ENCODE measurements at regions not wholly inside any gene's neighbourhood (a gene's known extent, or its start where the extent isn't known, plus 50 kb on each side); places are given as distances from the start of the nearest gene placed in this dataset.

DNA sequence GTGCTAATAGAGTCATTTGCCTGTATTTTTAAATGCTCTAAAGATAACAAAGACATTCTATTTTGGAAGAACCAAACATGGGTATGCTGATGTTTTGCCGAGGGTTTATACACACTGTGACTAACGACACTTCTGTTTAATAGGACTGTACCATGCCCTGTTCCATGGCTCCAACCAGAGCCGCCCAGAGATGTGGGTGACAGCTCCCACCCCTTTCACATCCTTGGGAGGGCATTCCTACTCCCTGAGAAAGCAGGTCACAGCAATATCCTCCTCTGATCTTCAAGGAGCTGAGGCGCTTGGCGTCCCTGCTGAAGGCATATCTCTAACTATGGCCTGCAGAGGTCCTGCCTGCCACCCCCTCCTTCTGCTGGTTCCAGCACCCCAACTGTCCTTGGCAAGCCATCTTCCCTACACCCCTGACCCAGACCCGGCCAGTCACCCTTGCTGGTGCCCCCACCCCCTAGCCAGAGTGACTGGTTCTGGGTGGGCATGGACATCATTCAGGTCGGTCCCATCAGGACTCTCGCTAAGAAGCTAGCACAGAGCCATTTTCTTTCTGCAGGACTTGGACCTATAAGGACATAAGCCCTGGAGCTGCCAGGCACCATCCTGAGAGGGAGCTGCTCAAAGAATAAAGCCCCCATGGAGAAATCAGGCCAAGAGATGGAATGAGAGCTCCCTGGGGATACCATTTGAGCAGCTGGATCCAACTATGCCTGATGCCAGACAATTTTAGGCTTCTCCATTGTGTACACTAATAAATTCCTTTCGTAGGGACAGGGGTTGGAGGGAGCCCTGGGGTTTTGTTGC is 381.3 kb downstream of the CTTN start:
- DNase-seq: peak in 2 of 51 donors; percentile 6 to 67

DNA sequence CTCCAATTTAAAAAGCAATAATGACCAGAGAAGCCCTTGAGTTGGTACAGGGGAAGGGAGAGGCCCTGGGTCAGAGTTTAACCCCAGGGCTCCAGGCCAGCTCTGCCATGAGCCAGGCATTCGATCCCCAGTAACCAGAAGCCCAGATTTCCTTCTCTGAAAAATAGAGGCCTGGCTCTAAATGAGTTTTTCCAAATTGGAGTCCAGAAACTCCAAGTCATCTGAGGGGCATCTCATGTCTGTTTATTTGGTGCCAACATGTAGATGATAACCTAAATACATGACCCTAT is 381.9 kb downstream of the CTTN start:
- DNase-seq: no peak

GRCh38 chr11:70782401-70782913 is 384.1 kb downstream of the CTTN start:
- DNase-seq: no peak

GRCh38 chr11:70783356-70783755 is 385.0 kb downstream of the CTTN start:
- peak in 1 of 51 donors; percentile 16 for DNase-seq

DNA sequence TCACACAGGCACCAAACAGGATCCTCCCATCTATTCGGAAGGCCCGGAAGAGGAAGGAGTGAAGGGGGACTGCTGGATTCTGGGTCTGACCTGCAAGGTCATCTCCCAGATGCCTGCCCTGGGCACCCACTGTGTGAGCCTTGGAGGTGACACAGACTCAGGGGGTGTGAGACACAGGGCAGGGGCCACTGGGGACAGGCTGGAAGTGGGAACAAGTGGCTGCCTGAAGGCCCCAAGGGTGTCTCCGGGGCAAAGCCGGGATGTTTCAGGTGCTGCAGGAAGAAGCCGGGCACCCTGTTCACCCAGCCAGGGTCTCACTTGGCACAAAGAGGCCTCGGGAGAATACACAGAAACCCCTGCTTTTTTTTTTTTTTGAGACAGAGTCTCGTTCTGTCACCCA is 385.5 kb downstream of the CTTN start:
- no peak for DNase-seq

- DNase-seq: no peak
These were observed 387.0 kb downstream of the CTTN start for GRCh38 chr11:70785372-70785771.

DNA sequence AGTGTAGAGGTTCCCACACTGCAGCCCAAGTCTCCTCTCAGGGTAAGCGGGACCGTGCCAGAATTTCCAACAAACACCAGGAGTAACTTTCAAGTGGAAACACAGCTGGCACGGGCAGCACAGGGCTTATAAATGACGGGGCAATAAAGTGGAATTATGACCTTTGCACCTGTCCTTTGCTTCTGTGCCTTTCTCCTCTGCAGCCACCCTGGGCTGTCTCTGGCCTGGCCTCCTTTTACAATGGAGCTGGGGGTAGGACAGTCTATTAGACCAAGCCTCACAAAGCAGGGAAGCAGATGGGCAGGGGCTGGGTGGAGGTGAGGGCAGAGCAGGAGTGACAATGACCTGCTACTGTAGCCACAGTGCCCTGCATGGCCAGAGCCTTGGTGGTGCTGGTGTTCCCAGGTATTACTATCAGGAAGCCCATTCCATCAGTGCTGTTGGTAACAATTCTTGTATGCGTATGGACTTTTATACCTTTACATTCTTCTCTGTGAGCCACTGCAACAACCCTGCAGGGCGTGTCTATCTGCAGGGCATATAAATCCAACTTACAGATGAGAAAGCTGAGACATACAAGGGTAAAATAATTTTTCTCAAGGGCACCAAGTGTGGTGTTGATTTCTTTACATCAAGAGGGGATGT is 387.8 kb downstream of the CTTN start:
- no peak for DNase-seq

DNA sequence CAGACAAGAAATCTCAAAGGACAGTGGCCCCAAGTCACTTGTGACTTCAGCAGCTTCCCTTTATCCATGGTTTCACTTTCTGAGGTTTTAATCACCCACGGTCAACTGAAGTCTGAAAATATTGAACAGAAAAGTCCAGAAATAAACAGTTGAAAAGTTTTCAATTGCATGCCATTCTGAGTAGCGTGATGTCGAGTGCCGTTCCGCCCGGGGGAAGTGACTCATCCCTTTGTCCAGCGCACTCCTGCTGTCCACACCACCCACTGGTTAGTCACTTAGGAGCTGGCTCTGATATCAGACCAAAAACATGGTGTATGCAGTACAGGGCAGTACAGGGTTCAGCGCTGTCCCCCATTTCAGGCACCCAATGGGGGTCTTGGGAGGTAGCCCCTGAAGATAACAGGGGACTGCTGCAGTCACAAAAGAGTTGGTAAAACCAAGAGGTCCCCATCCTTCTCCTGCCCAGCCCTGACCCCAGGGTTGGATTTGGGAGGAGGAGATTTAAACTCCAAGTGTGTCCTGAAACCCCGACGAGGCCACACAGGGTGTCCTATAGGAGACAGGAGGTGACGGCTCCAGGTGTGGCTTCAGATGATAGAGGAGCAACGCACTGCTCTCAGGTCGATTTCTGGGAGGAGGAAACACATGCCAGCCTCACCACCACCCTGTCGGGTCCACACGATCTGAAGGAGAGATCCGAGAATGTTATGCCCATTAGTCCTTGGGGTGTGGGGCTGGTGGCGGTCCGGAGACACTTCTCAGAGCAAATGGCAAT is 390.1 kb downstream of the CTTN start:
- DNase-seq: peak in 1 of 51 donors; percentile 14

DNA sequence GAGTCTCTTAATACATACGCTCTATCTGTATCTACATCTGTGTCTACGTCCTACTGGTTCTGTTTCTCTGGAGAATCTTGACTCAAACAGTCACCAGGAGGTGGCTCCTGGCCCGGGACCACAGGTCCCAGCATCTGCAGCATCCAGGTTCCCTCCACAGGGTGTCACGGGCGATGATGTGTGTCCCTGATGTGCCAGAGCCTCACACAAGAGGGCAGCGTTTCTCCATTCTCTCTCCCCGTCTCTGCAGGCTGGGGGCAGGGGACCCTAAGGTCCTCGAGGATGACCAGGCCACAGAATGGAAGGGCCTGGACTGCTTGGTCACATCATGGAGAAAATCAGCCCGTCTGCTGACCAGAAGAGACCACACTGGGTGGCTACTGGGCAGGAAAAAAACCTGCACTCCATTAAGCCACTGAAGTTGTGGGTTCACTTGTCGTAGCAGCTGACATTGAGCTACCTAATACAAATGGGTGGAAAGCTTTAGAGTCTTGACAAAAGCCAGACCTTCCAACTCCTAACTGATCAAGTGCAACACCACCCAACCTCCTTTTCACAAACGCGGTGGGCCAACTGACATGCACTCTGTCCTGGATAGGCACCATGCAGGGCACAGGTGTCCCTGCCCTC is 392.5 kb downstream of the CTTN start:
- DNase-seq: no peak

DNA sequence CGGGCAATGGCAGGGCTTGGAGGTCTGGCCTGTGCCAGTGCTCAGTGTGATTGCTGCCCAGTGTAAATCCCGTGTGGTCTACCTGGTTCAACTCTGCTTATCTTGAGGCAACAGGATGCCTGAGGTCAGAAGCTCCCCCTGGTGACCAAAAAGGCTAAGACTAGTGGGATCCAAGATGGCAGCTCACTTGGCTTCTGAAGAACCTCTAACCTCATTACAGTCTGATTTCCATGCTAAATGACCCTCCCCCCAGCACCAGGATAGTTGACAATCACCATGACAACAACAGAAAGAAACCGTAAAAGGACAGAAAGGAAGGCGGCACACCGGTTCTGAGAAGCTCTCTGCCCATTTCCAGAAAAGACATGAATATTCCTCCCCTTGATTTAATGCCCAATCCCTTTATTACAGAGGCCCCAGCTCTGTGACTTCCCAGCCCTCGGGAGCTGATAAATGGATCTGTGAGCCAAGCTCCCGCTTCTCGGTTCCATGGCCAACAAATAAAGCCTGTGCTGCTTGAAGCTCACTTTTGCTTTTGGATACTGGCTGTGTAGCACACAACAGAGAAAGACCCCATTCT is 398.4 kb downstream of the CTTN start:
- no peak for DNase-seq

GRCh38 chr11:70798296-70798695 is 400.0 kb downstream of the CTTN start:
- DNase-seq: no peak

DNA sequence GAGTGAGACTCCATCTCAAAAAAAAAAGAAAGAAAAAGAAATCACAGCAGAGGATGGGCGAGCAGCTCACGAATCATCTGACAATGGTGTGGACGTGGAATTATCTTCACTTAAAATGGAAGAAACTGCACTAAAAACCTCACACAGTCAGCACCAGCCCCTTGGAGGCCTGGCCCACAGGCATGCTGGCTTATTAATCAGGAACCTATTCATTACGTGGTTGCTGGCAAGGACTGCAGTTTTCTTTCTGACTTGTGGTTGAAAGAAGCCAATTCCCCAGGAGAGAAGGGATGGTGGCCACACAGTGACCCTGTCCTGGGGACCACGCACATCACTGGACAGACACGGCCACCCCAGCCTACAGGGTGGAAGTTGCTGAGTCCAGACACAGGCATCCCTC is 401.1 kb downstream of the CTTN start:
- DNase-seq: no peak

DNA sequence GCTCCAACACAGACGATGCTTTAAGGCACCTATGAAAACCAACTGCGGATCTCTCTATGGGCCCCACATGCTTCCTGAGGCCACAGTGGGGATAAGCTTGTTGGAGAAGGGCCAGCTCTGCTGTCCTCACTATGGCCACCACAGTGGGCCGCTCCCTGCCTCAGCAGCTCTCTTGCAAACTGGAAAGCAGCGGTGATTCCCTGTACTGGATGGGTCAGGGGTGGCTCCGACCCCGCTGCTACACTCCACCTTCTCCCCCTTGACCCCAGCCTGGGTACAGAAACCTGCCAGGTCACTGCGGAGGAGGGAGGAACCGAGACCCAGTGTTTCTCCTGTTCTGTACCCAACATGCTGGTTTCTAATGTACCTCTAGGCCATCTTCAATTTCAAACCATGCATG is 403.9 kb downstream of the CTTN start:
- no peak for DNase-seq

- peak in 3 of 51 donors; percentile 10 to 48 (median 15) for DNase-seq
These were observed 406.0 kb downstream of the CTTN start for GRCh38 chr11:70804139-70804837.

DNA sequence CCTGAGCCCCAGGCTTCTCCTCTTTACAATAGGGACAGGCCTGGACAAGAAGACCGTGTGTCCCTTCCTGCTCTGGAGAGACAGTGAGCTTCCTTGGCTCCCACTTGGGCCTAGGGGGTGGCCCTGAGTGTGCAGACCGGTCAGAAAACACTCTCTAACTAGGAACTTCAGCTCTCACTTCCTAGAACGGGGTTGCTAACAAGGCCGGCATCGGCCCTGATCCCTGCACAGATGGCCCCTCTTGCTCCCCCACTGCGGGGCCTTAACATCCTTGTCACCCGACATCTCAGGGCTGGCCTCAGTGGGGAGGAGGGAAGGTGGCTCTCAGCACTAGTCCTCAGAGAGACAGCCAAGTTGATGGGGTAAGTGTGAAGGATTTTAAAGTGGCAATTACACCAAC is 406.9 kb downstream of the CTTN start:
- no peak for DNase-seq

DNA sequence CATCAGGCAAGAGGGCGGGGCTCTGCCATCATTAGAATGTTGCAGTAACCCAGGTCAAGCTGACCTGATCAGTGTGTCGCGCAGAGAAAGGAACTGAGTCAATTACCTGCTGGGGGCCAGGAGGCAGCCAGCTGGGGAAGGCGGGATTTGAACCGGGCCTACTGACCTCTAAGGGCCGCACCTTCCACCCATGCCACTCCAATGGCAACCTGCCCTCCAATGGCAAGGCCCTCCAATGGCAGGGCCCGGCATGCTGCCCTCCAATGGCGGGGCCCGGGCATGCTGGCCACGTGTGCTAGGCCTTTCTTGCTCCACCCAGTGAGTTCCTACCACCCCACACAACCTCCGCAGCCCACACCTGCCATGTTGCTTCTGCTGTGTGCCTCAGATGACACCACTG is 407.6 kb downstream of the CTTN start:
- DNase-seq: no peak

GRCh38 chr11:70806461-70807194 is 408.3 kb downstream of the CTTN start:
- no peak for DNase-seq

DNA sequence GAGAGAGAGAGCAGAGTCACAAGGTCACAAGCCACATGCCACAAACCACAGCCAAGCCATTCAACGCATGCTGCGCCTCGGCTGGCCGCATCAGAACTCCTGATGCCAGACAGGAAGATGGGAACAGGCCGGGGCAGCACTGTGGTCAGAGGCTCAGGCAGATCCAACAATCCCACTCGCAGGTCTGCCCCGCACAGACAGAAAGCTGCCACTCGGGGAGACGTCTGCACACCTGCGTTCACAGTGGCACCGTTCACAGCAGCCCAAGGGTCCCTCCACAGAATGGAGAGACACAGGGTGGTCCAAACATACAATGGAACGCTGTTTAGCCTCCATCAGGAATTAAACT is 408.8 kb downstream of the CTTN start:
- no peak for DNase-seq

GRCh38 chr11:70808686-70809375 is 410.5 kb downstream of the CTTN start:
- DNase-seq: no peak

DNA sequence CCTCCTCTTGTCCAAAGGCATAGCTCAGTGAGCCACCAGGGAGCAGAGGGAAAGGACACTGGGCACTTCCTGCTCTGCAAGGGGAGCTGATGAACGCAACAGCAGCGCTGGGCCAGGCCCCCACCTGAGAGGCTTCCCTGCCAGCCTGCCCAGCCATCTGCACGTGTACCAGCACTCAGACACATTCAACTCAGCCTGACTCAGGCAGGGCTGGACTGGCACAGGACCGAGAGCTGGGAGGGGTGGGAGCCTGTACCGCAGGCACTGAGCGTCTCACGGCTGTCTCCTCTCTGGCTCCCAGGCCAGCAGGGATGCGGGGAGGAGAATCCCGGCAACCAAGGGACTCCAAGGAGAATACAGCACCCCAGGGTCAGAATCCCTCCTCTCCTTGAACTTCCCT is 411.8 kb downstream of the CTTN start:
- DNase-seq: peak in 1 of 51 donors; percentile 45

All from hypothalamus (tissue), 51 donors.